HepG2 (cell line): ENCODE measurements at regions not wholly inside any gene's neighbourhood (a gene's known extent, or its start where the extent isn't known, plus 50 kb on each side); places are given as distances from the start of the nearest gene placed in this dataset.

Experiments
- ARHGAP35 ChIP-seq: sonication (generic); formaldehyde crosslinking; IDR thresholded peaks from 2 replicates; pipeline ENCODE4 v1.9.0; 2022; ENCODE audit warnings: mild to moderate bottlenecking, inconsistent platforms, moderate library complexity, missing genetic modification reagents, borderline replicate concordance
- POLR2A ChIP-seq, 2 experiments: IDR thresholded peaks; 2 replicates each; pipeline ENCODE4 v1.6.1; 2011; ENCODE audit warnings: low read depth in 2 of 2, low read length in 2 of 2, mild to moderate bottlenecking in 1 of 2, moderate library complexity in 1 of 2; ENCODE audit not compliant: insufficient read depth in 1 of 2
- ZNF274 ChIP-seq: sonication (generic); formaldehyde crosslinking; IDR thresholded peaks from 2 replicates; pipeline ENCODE4 v1.5.1; 2020; ENCODE audit warnings: mild to moderate bottlenecking, missing genetic modification reagents

- TF ChIP-seq POLR2A (IDR thresholded peaks at IDR 0.05; ENCODE audit: insufficient read depth in 1 of 2, low read depth in 2 of 2, low read length in 2 of 2) (no peak), ZNF274 (CRISPR knock-in tag) (no peak), ARHGAP35 (CRISPR knock-in tag) (no peak)
Observed at GRCh38 chr4:171599628-171600027, 213.6 kb upstream of the GALNTL6 start.
